ENCODE measurements at regions not wholly inside any gene's neighbourhood (a gene's known extent, or its start where the extent isn't known, plus 50 kb on each side); places are given as distances from the start of the nearest gene placed in this dataset.

- Histone ChIP-seq H3K4me2 (replicated peaks; ENCODE audit: low read depth, low read length, poor library complexity, severe bottlenecking) (no peak overlapping the region), H2AFZ (ENCODE audit: insufficient read depth, low read depth, low read length, poor library complexity, severe bottlenecking) (no peak overlapping the region), H3K9ac (ENCODE audit: low read length) (no peak overlapping the region), H4K20me1 (ENCODE audit: control insufficient read depth, insufficient read depth, low read length, poor library complexity, severe bottlenecking) (no peaks in the 10 kb centered on the region), H3K27ac (ENCODE audit: low read length in 2 of 2) (no peak overlapping the region), H3K9me3 (ENCODE audit: control extremely low read depth in 1 of 3, control insufficient read depth in 2 of 3, insufficient read depth in 1 of 3, low read length in 2 of 3) (peaks cover 0 to 2% (median 0%) of the 10 kb centered on the region in 3 donors), H3K27me3 (replicated peaks in 1 of 4; ENCODE audit: control extremely low read depth in 1 of 4, control insufficient read depth in 3 of 4, insufficient read depth in 4 of 4, low read length in 3 of 4) (no peaks in the 10 kb centered on the region), H3K79me2 (ENCODE audit: control insufficient read depth, insufficient read depth, low read length) (no peaks in the 10 kb centered on the region), H3K36me3 (replicated peaks in 1 of 2; ENCODE audit: control extremely low read depth in 1 of 2, control insufficient read depth in 1 of 2, extremely low read depth in 1 of 2, insufficient read depth in 2 of 2, low read length in 1 of 2) (no peaks in the 10 kb centered on the region), H3K4me3 (ENCODE audit: control extremely low read depth in 1 of 5, extremely low read depth in 1 of 5, insufficient read depth in 1 of 5, low read depth in 2 of 5, low read length in 4 of 5) (no peak overlapping the region), H3K4me1 (ENCODE audit: control insufficient read depth in 2 of 2, insufficient read depth in 2 of 2, low read length in 2 of 2) (no peaks in the 10 kb centered on the region)
- TF ChIP-seq EZH2 (IDR thresholded peaks at IDR 0.05; ENCODE audit: borderline replicate concordance, insufficient read depth, low read depth, low read length, poor library complexity, severe bottlenecking) (no peak), CTCF (IDR thresholded peaks at IDR 0.05) (no peak)
- Mint-ChIP-seq H3K4me1 (no peaks in the 10 kb centered on the region), H3K27ac (no peak overlapping the region), H3K9me3 (ENCODE audit: insufficient read depth) (peaks cover 4% of the 10 kb centered on the region), H3K27me3 (no peaks in the 10 kb centered on the region), H3K4me3 (no peak overlapping the region)
- intact Hi-C loops (cut with micrococcal nuclease) = no loop called here
- CTCF ChIA-PET = no interaction called here
- no CpG with 5 or more reads among the region's 2 CpGs for WGBS (ENCODE audit: insufficient coverage)
- POLR2A ChIA-PET = no interaction called here
- ATAC-seq (ENCODE audit: low read depth) = no peak
- no peak for DNase-seq
Measured at GRCh38 chr3:190767851-190768250, 94.6 kb downstream of the GMNC start.

GRCh38 chr3:190764231-190765134 is 98.0 kb downstream of the GMNC start:
- no peak overlapping the region for H3K4me3 Mint-ChIP-seq
- Histone ChIP-seq H3K4me3 (ENCODE audit: control extremely low read depth in 1 of 5, extremely low read depth in 1 of 5, insufficient read depth in 1 of 5, low read depth in 2 of 5, low read length in 4 of 5) (no peak overlapping the region), H3K36me3 (replicated peaks in 1 of 2; ENCODE audit: control extremely low read depth in 1 of 2, control insufficient read depth in 1 of 2, extremely low read depth in 1 of 2, insufficient read depth in 2 of 2, low read length in 1 of 2) (no peaks in the 10 kb centered on the region), H3K4me1 (ENCODE audit: control insufficient read depth in 2 of 2, insufficient read depth in 2 of 2, low read length in 2 of 2) (no peaks in the 10 kb centered on the region), H3K79me2 (ENCODE audit: control insufficient read depth, insufficient read depth, low read length) (no peaks in the 10 kb centered on the region), H3K27ac (ENCODE audit: low read length in 2 of 2) (no peak overlapping the region), H3K4me2 (replicated peaks; ENCODE audit: low read depth, low read length, poor library complexity, severe bottlenecking) (no peak overlapping the region), H2AFZ (ENCODE audit: insufficient read depth, low read depth, low read length, poor library complexity, severe bottlenecking) (no peak overlapping the region), H3K9ac (ENCODE audit: low read length) (no peak overlapping the region), H4K20me1 (ENCODE audit: control insufficient read depth, insufficient read depth, low read length, poor library complexity, severe bottlenecking) (no peaks in the 10 kb centered on the region), H3K9me3 (ENCODE audit: control extremely low read depth in 1 of 3, control insufficient read depth in 2 of 3, insufficient read depth in 1 of 3, low read length in 2 of 3) (peaks cover 0 to 1% (median 0%) of the 10 kb centered on the region in 3 donors), H3K27me3 (replicated peaks in 1 of 4; ENCODE audit: control extremely low read depth in 1 of 4, control insufficient read depth in 3 of 4, insufficient read depth in 4 of 4, low read length in 3 of 4) (no peaks in the 10 kb centered on the region)
- 80% methylated on average over 1 of the region's 5 CpGs for WGBS (ENCODE audit: insufficient coverage)
- H3K27me3 Mint-ChIP-seq = no peaks in the 10 kb centered on the region
- H3K4me1 Mint-ChIP-seq = no peaks in the 10 kb centered on the region
- H3K27ac Mint-ChIP-seq = no peak overlapping the region
- no peak for DNase-seq
- intact Hi-C loops (cut with micrococcal nuclease) = no loop called here
- no peaks in the 10 kb centered on the region for H3K9me3 Mint-ChIP-seq (ENCODE audit: insufficient read depth)
- ChIA-PET POLR2A (no interaction called here), CTCF (no interaction called here)
- TF ChIP-seq EZH2 (IDR thresholded peaks at IDR 0.05; ENCODE audit: borderline replicate concordance, insufficient read depth, low read depth, low read length, poor library complexity, severe bottlenecking) (no peak), CTCF (IDR thresholded peaks at IDR 0.05) (no peak)
- no peak for ATAC-seq (ENCODE audit: low read depth)
